Uterus (tissue), 3 donors: ENCODE measurements at regions not wholly inside any gene's neighbourhood (a gene's known extent, or its start where the extent isn't known, plus 50 kb on each side); places are given as distances from the start of the nearest gene placed in this dataset.

Experiments
- DNase-seq, 2 donors: peaks; one replicate each; pipeline ENCODE4 v3.0.0-alpha.2; 2019 to 2020
- H3K27ac ChIP-seq, 2 donors: fragments of 200-600 bp; sonication (generic); 1 replicate in 1 of 2; 2 replicates in 1 of 2; pipeline ENCODE4 v1.5.1; 2016 to 2018
- H3K27me3 ChIP-seq, 2 donors: fragments of 200-600 bp; sonication (generic); one replicate each; pipeline ENCODE4 v1.5.1; 2018 to 2019; ENCODE audit warnings: control low read depth in 1 of 2
- H3K36me3 ChIP-seq, 2 donors: fragments of 200-600 bp; sonication (generic); one replicate each; pipeline ENCODE4 v1.5.1; 2019; ENCODE audit warnings: control low read depth in 1 of 2
- H3K4me1 ChIP-seq, 2 donors: fragments of 200-600 bp; sonication (generic); one replicate each; pipeline ENCODE4 v1.5.1; 2018 to 2019; ENCODE audit warnings: control low read depth in 1 of 2
- H3K4me3 ChIP-seq, 2 donors: fragments of 200-600 bp; sonication (generic); 1 replicate in 1 of 2; 2 replicates in 1 of 2; pipeline ENCODE4 v1.5.1; 2018 to 2019; ENCODE audit warnings: mild to moderate bottlenecking in 1 of 2
- H3K9me3 ChIP-seq, 2 donors: fragments of 200-600 bp; sonication (generic); one replicate each; pipeline ENCODE4 v1.5.1; 2019; ENCODE audit warnings: control low read depth in 1 of 2
- CTCF ChIP-seq, 4 experiments: fragments of 200-600 bp in 2 of 4; fragments of 450-650 bp in 2 of 4; sonication (generic) in 2 of 4; IDR thresholded peaks; one replicate each; pipeline ENCODE4 v1.5.1; 2016 to 2019; ENCODE audit warnings: antibody characterized with exemption in 4 of 4, mild to moderate bottlenecking in 2 of 4, moderate library complexity in 1 of 4
- POLR2A ChIP-seq, 2 donors: fragments of 450-650 bp; IDR thresholded peaks; one replicate each; pipeline ENCODE4 v1.6.1; 2016; ENCODE audit warnings: antibody characterized with exemption in 2 of 2, mild to moderate bottlenecking in 1 of 2, moderate library complexity in 1 of 2
- intact Hi-C: fragments of 100-400 bp; cut with DNase I; formaldehyde crosslinking; loops from one replicate; pipeline ENCODE4 v1.15.1; 2023; ENCODE audit warnings: low total_unique reads
- donor health status: DM: yes; HTN: yes; CAD: no.

GRCh38 chr20:51091406-51092195, 68.7 kb upstream of the KCNG1 start:
- H3K4me1 ChIP-seq: no peaks in the 10 kb centered on the region
- H3K27ac ChIP-seq: no peak overlapping the region
- peaks cover 0 to 11% of the 10 kb centered on the region in 2 donors for H3K27me3 ChIP-seq
- intact Hi-C loops: no loop called here
- H3K36me3 ChIP-seq: no peaks in the 10 kb centered on the region
- H3K4me3 ChIP-seq: no peak overlapping the region
- H3K9me3 ChIP-seq: no peaks in the 10 kb centered on the region
- TF ChIP-seq POLR2A (IDR thresholded peaks at IDR 0.05) (no peak), CTCF (IDR thresholded peaks at IDR 0.05) (no peak)
- DNase-seq: no peak

- H3K4me3 ChIP-seq: no peak overlapping the region
- H3K27ac ChIP-seq: no peak overlapping the region
- H3K4me1 ChIP-seq: no peaks in the 10 kb centered on the region
- TF ChIP-seq CTCF (IDR thresholded peaks at IDR 0.05) (no peak), POLR2A (IDR thresholded peaks at IDR 0.05) (no peak)
- H3K36me3 ChIP-seq: no peaks in the 10 kb centered on the region
- no peak for DNase-seq
- no peaks in the 10 kb centered on the region for H3K9me3 ChIP-seq
- H3K27me3 ChIP-seq: peaks cover 0 to 11% of the 10 kb centered on the region in 2 donors
- intact Hi-C loops: no loop called here
Observed at GRCh38 chr20:51089840-51090239, 66.9 kb upstream of the KCNG1 start.

- intact Hi-C loops: no loop called here
- no peak overlapping the region for H3K27ac ChIP-seq
- TF ChIP-seq POLR2A (IDR thresholded peaks at IDR 0.05): no peak
- TF ChIP-seq CTCF (IDR thresholded peaks at IDR 0.05): no peak
- DNase-seq: no peak
- no peaks in the 10 kb centered on the region for H3K4me1 ChIP-seq
- no peak overlapping the region for H3K4me3 ChIP-seq
- H3K36me3 ChIP-seq: no peaks in the 10 kb centered on the region
- no peaks in the 10 kb centered on the region for H3K9me3 ChIP-seq
- H3K27me3 ChIP-seq: peaks cover 0 to 11% of the 10 kb centered on the region in 2 donors
Observed at GRCh38 chr20:51089272-51089781, 66.4 kb upstream of the KCNG1 start.

GRCh38 chr20:51087266-51087665, 64.4 kb upstream of the KCNG1 start:
- H3K9me3 ChIP-seq: no peaks in the 10 kb centered on the region
- no peak for TF ChIP-seq POLR2A (IDR thresholded peaks at IDR 0.05)
- no peak for TF ChIP-seq CTCF (IDR thresholded peaks at IDR 0.05)
- H3K27me3 ChIP-seq: peaks cover 0 to 11% of the 10 kb centered on the region in 2 donors
- no peak overlapping the region for H3K4me3 ChIP-seq
- no peaks in the 10 kb centered on the region for H3K4me1 ChIP-seq
- H3K27ac ChIP-seq: no peak overlapping the region
- intact Hi-C loops: no loop called here
- no peak for DNase-seq
- H3K36me3 ChIP-seq: no peaks in the 10 kb centered on the region

- H3K36me3 ChIP-seq: no peaks in the 10 kb centered on the region
- peaks cover 0 to 2% of the 10 kb centered on the region in 2 donors for H3K27me3 ChIP-seq
- no peak for DNase-seq
- TF ChIP-seq POLR2A (IDR thresholded peaks at IDR 0.05) (no peak), CTCF (IDR thresholded peaks at IDR 0.05) (no peak)
- H3K27ac ChIP-seq: no peak overlapping the region
- no peaks in the 10 kb centered on the region for H3K9me3 ChIP-seq
- H3K4me1 ChIP-seq: no peaks in the 10 kb centered on the region
- H3K4me3 ChIP-seq: no peak overlapping the region
- intact Hi-C loops: no loop called here
Observed at GRCh38 chr20:51085769-51086168, 62.9 kb upstream of the KCNG1 start.
